ENCODE measurements at regions not wholly inside any gene's neighbourhood (a gene's known extent, or its start where the extent isn't known, plus 50 kb on each side); places are given as distances from the start of the nearest gene placed in this dataset.

DNA sequence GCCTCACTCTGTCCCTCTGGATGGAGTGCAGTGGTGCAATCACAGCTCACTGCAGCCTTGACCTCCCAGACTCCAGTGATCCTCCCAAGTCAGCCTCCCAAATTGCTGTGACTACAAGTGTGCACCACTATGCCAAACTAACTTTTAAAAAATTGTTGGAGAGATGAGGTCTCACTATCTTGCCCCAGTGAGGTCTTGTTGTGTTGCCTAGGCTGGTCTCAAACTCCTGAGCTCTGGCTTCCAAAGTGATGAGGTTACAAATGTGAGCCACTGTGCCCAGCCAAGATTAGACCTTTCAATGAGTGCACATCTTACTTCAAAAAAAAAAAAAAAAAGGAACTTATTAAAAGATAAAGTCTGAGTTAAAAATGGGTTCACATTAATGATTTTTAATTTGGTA is 1838.1 kb upstream of the DEFB115 start:
- no peak for TF ChIP-seq REST (IDR thresholded peaks at IDR 0.05; ENCODE audit: unreplicated experiment)
- TF ChIP-seq, protein P1, sequence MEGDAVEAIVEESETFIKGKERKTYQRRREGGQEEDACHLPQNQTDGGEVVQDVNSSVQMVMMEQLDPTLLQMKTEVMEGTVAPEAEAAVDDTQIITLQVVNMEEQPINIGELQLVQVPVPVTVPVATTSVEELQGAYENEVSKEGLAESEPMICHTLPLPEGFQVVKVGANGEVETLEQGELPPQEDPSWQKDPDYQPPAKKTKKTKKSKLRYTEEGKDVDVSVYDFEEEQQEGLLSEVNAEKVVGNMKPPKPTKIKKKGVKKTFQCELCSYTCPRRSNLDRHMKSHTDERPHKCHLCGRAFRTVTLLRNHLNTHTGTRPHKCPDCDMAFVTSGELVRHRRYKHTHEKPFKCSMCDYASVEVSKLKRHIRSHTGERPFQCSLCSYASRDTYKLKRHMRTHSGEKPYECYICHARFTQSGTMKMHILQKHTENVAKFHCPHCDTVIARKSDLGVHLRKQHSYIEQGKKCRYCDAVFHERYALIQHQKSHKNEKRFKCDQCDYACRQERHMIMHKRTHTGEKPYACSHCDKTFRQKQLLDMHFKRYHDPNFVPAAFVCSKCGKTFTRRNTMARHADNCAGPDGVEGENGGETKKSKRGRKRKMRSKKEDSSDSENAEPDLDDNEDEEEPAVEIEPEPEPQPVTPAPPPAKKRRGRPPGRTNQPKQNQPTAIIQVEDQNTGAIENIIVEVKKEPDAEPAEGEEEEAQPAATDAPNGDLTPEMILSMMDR (conservative IDR thresholded peaks at IDR 0.05; ENCODE audit: low read depth in 2 of 2), result no peak
- TF ChIP-seq POLR2AphosphoS5 (IDR thresholded peaks at IDR 0.05; ENCODE audit: low read depth), result no peak
- no peak for TF ChIP-seq EZH2 (IDR thresholded peaks at IDR 0.05; ENCODE audit: low read depth, unreplicated experiment)
- no peak for TF ChIP-seq JUNB (IDR thresholded peaks at IDR 0.05; ENCODE audit: unreplicated experiment)
- TF ChIP-seq EZH2phosphoT487 (IDR thresholded peaks at IDR 0.05; ENCODE audit: unreplicated experiment), result no peak
- TF ChIP-seq CREB1 (CRISPR knock-in tag; IDR thresholded peaks at IDR 0.05; ENCODE audit: low read depth), result no peak
- TF ChIP-seq, protein P2, sequence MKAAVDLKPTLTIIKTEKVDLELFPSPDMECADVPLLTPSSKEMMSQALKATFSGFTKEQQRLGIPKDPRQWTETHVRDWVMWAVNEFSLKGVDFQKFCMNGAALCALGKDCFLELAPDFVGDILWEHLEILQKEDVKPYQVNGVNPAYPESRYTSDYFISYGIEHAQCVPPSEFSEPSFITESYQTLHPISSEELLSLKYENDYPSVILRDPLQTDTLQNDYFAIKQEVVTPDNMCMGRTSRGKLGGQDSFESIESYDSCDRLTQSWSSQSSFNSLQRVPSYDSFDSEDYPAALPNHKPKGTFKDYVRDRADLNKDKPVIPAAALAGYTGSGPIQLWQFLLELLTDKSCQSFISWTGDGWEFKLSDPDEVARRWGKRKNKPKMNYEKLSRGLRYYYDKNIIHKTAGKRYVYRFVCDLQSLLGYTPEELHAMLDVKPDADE (IDR thresholded peaks at IDR 0.05), result no peak
- TF ChIP-seq STAT1 (IDR thresholded peaks at IDR 0.05; ENCODE audit: unreplicated experiment), result no peak
